Vagina (tissue), 2 donors: ENCODE measurements at regions not wholly inside any gene's neighbourhood (a gene's known extent, or its start where the extent isn't known, plus 50 kb on each side); places are given as distances from the start of the nearest gene placed in this dataset.

Source experiments
- POLR2A ChIP-seq, 2 donors: fragments of 450-650 bp; IDR thresholded peaks; one replicate each; pipeline ENCODE4 v1.6.1; 2017; ENCODE audit warnings: antibody characterized with exemption in 2 of 2, mild to moderate bottlenecking in 2 of 2, moderate library complexity in 2 of 2
- POLR2AphosphoS5 ChIP-seq, 2 donors: sonication (generic); formaldehyde crosslinking; IDR thresholded peaks; one replicate each; pipeline ENCODE4 v1.9.0; 2017; ENCODE audit warnings: antibody characterized with exemption in 2 of 2, mild to moderate bottlenecking in 2 of 2, low read depth in 1 of 2; ENCODE audit not compliant: insufficient read depth in 1 of 2
- TF ChIP-seq, protein P1 (sequence below), 3 experiments: fragments of 450-650 bp in 2 of 3; fragments of 200-600 bp in 1 of 3; sonication (generic) in 1 of 3; IDR thresholded peaks; one replicate each; pipeline ENCODE4 v1.5.1; 2017 to 2019; ENCODE audit warnings: antibody characterized with exemption in 3 of 3, mild to moderate bottlenecking in 2 of 3, moderate library complexity in 2 of 3

DNA sequence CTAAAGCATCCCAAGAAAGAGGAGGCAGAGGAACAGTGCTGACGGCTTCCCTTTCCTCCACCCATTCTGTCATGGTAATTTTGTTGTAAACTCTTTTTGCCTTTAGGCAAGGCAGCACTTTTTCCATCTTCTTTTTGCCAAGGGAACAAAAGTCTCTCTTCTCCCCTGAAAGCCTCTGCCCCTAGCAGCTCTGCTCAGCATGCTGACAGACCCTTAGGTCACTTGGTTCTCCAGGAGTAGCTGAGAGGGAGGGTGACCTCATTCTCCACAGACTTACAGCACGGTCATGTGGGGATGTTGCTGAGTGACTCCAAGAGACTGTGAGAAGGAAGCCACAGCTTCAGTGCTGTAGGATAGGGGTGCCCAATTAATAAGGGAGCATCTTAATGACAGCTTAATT is 81.1 kb upstream of the RALGAPA2 start:
- TF ChIP-seq, protein P1, sequence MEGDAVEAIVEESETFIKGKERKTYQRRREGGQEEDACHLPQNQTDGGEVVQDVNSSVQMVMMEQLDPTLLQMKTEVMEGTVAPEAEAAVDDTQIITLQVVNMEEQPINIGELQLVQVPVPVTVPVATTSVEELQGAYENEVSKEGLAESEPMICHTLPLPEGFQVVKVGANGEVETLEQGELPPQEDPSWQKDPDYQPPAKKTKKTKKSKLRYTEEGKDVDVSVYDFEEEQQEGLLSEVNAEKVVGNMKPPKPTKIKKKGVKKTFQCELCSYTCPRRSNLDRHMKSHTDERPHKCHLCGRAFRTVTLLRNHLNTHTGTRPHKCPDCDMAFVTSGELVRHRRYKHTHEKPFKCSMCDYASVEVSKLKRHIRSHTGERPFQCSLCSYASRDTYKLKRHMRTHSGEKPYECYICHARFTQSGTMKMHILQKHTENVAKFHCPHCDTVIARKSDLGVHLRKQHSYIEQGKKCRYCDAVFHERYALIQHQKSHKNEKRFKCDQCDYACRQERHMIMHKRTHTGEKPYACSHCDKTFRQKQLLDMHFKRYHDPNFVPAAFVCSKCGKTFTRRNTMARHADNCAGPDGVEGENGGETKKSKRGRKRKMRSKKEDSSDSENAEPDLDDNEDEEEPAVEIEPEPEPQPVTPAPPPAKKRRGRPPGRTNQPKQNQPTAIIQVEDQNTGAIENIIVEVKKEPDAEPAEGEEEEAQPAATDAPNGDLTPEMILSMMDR (IDR thresholded peaks at IDR 0.05): no peak
- TF ChIP-seq POLR2A (IDR thresholded peaks at IDR 0.05): no peak
- TF ChIP-seq POLR2AphosphoS5 (IDR thresholded peaks at IDR 0.05; ENCODE audit: insufficient read depth in 1 of 2, low read depth in 1 of 2): no peak
